Loucy (cell line): ENCODE measurements at regions not wholly inside any gene's neighbourhood (a gene's known extent, or its start where the extent isn't known, plus 50 kb on each side); places are given as distances from the start of the nearest gene placed in this dataset.
A peak's percentile ranks its signal among the peaks of the same experiment; 100 is the strongest.

Source experiments
- H2AFZ ChIP-seq: fragments of 200-600 bp; sonication (generic); 2 replicates; pipeline ENCODE4 v1.6.0; 2016; ENCODE audit warnings: antibody characterized with exemption, mild to moderate bottlenecking, low read length, moderate library complexity
- H3F3A ChIP-seq: fragments of 200-600 bp; 2 replicates; pipeline ENCODE4 v1.6.0; 2016; ENCODE audit warnings: antibody characterized with exemption, low read depth, mild to moderate bottlenecking
- H3K27me3 ChIP-seq: fragments of 200-600 bp; sonication (generic); 2 replicates; pipeline ENCODE4 v1.6.1; 2014; ENCODE audit warnings: low read length, mild to moderate bottlenecking; ENCODE audit not compliant: insufficient read depth, poor library complexity, severe bottlenecking
- H3K36me3 ChIP-seq: fragments of 200-600 bp; sonication (generic); 2 replicates; pipeline ENCODE4 v1.6.1; 2016; ENCODE audit warnings: low read length; ENCODE audit not compliant: insufficient read depth
- H3K4me1 ChIP-seq: fragments of 200-600 bp; sonication (generic); 2 replicates; pipeline ENCODE4 v1.5.1; 2014; ENCODE audit warnings: low read length, mild to moderate bottlenecking; ENCODE audit not compliant: insufficient read depth, poor library complexity, severe bottlenecking
- H3K4me2 ChIP-seq: fragments of 200-600 bp; sonication (generic); 2 replicates; pipeline ENCODE4 v1.6.0; 2014; ENCODE audit warnings: antibody characterized with exemption, low read length, low read depth, mild to moderate bottlenecking; ENCODE audit not compliant: poor library complexity, severe bottlenecking
- H3K4me3 ChIP-seq: fragments of 200-600 bp; sonication (generic); 2 replicates; pipeline ENCODE4 v1.5.1; 2014; ENCODE audit warnings: low read length, mild to moderate bottlenecking, mixed read lengths; ENCODE audit not compliant: poor library complexity, severe bottlenecking
- H3K79me2 ChIP-seq: fragments of 200-600 bp; sonication (generic); 2 replicates; pipeline ENCODE4 v1.6.1; 2014; ENCODE audit warnings: low read length; ENCODE audit not compliant: insufficient read depth
- H3K9ac ChIP-seq: fragments of 200-600 bp; sonication (generic); 2 replicates; pipeline ENCODE4 v1.6.0; 2014; ENCODE audit warnings: mild to moderate bottlenecking, low read depth, low read length, moderate library complexity; ENCODE audit not compliant: poor library complexity, severe bottlenecking
- H3K9me2 ChIP-seq: fragments of 200-600 bp; sonication (generic); replicated peaks from 2 replicates; pipeline ENCODE4 v1.6.1; 2016; ENCODE audit warnings: low read depth, low read length, mixed read lengths
- H3K9me3 ChIP-seq: fragments of 200-600 bp; sonication (generic); 2 replicates; pipeline ENCODE4 v1.6.1; 2014; ENCODE audit warnings: mild to moderate bottlenecking, antibody characterized with exemption, low read length, low read depth; ENCODE audit not compliant: insufficient read depth
- H4K20me1 ChIP-seq: fragments of 200-600 bp; sonication (generic); 2 replicates; pipeline ENCODE4 v1.6.0; 2014; ENCODE audit warnings: antibody characterized with exemption, low read length, mild to moderate bottlenecking; ENCODE audit not compliant: insufficient read depth, poor library complexity, severe bottlenecking
- EZH2phosphoT487 ChIP-seq: fragments of 200-600 bp; IDR thresholded peaks from 2 replicates; pipeline ENCODE4 v1.6.1; 2018; ENCODE audit warnings: antibody characterized with exemption, mild to moderate bottlenecking, moderate library complexity, borderline replicate concordance
- TF ChIP-seq, protein P1 (sequence below): fragments of 200-600 bp; sonication (generic); conservative IDR thresholded peaks from 2 replicates; pipeline ENCODE4 v1.5.1; 2014; ENCODE audit warnings: mild to moderate bottlenecking, antibody characterized with exemption, low read length

GRCh38 chr15:97909291-97909891 is 51.1 kb upstream of the ARRDC4 start:
- Histone ChIP-seq H2AFZ (no peak overlapping the region), H3K36me3 (no peaks in the 10 kb centered on the region), H4K20me1 (no peaks in the 10 kb centered on the region), H3K79me2 (no peaks in the 10 kb centered on the region), H3K27me3 (no peaks in the 10 kb centered on the region), H3F3A (no peaks in the 10 kb centered on the region), H3K9ac (no peak overlapping the region), H3K4me1 (peaks cover under 1% of the 10 kb centered on the region), H3K4me2 (no peak overlapping the region), H3K9me2 (no peaks in the 10 kb centered on the region), H3K4me3 (no peak overlapping the region), H3K9me3 (no peaks in the 10 kb centered on the region)
- TF ChIP-seq, protein P1, sequence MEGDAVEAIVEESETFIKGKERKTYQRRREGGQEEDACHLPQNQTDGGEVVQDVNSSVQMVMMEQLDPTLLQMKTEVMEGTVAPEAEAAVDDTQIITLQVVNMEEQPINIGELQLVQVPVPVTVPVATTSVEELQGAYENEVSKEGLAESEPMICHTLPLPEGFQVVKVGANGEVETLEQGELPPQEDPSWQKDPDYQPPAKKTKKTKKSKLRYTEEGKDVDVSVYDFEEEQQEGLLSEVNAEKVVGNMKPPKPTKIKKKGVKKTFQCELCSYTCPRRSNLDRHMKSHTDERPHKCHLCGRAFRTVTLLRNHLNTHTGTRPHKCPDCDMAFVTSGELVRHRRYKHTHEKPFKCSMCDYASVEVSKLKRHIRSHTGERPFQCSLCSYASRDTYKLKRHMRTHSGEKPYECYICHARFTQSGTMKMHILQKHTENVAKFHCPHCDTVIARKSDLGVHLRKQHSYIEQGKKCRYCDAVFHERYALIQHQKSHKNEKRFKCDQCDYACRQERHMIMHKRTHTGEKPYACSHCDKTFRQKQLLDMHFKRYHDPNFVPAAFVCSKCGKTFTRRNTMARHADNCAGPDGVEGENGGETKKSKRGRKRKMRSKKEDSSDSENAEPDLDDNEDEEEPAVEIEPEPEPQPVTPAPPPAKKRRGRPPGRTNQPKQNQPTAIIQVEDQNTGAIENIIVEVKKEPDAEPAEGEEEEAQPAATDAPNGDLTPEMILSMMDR, result peak; percentile 99
- no peak for TF ChIP-seq EZH2phosphoT487
